Ectodermal cell (in vitro differentiated cells): ENCODE measurements at regions not wholly inside any gene's neighbourhood (a gene's known extent, or its start where the extent isn't known, plus 50 kb on each side); places are given as distances from the start of the nearest gene placed in this dataset.

ENCODE experiments used
- H3K27ac ChIP-seq: 2 replicates; pipeline ENCODE4 v1.7.0; 2013; ENCODE audit warnings: mild to moderate bottlenecking, low read depth, low read length; ENCODE audit not compliant: insufficient read depth, poor library complexity, severe bottlenecking
- H3K27me3 ChIP-seq: 2 replicates; pipeline ENCODE4 v1.7.0; 2013; ENCODE audit warnings: mild to moderate bottlenecking, low read length; ENCODE audit not compliant: insufficient read depth, control insufficient read depth, poor library complexity, severe bottlenecking
- H3K36me3 ChIP-seq: one replicate; pipeline ENCODE4 v1.7.0; 2013; ENCODE audit warnings: low read length; ENCODE audit not compliant: control insufficient read depth, insufficient read depth
- H3K4me1 ChIP-seq: one replicate; pipeline ENCODE4 v1.7.0; 2013; ENCODE audit warnings: low read length; ENCODE audit not compliant: control insufficient read depth, insufficient read depth
- H3K4me3 ChIP-seq: 2 replicates; pipeline ENCODE4 v1.7.0; 2013; ENCODE audit warnings: low read depth, low read length, control low read depth; ENCODE audit not compliant: insufficient read depth
- H3K9me3 ChIP-seq: 2 replicates; pipeline ENCODE4 v1.7.0; 2013; ENCODE audit warnings: mild to moderate bottlenecking, low read length, moderate library complexity; ENCODE audit not compliant: control insufficient read depth
- WGBS, 2 experiments: methylation state at CpG; one replicate each; pipeline ENCODE4 v1.1.7; 2013; ENCODE audit warnings: missing lambda C conversion rate in 2 of 2; 5-methylcytosine and 5-hydroxymethylcytosine counted together

GRCh38 chr3:22453906-22454535 lies 703.0 kb upstream of the ZNF385D start:
- WGBS, 2 experiments = no CpG with 5 or more reads among the region's 1 CpG
- Histone ChIP-seq H3K4me1 (no peaks in the 10 kb centered on the region), H3K27me3 (no peaks in the 10 kb centered on the region), H3K27ac (no peak overlapping the region), H3K4me3 (no peak overlapping the region), H3K9me3 (no peaks in the 10 kb centered on the region), H3K36me3 (no peaks in the 10 kb centered on the region)

- H3K9me3 ChIP-seq = no peaks in the 10 kb centered on the region
- 99 to 100% methylated on average over 3 to 4 of the region's 4 CpGs for WGBS, 2 experiments
- H3K4me1 ChIP-seq = no peaks in the 10 kb centered on the region
- H3K36me3 ChIP-seq = no peaks in the 10 kb centered on the region
- H3K27ac ChIP-seq = no peak overlapping the region
- no peak overlapping the region for H3K4me3 ChIP-seq
- H3K27me3 ChIP-seq = no peaks in the 10 kb centered on the region
Measured at GRCh38 chr3:22469995-22470394, 719.0 kb upstream of the ZNF385D start.

GRCh38 chr3:22471557-22471956 lies 720.5 kb upstream of the ZNF385D start:
- Histone ChIP-seq H3K27ac (no peak overlapping the region), H3K9me3 (no peaks in the 10 kb centered on the region)
- 86 to 93% methylated on average over 4 of the region's 4 CpGs for WGBS, 2 experiments

GRCh38 chr3:22474706-22475445 lies 723.9 kb upstream of the ZNF385D start:
- Histone ChIP-seq H3K27me3 (no peaks in the 10 kb centered on the region), H3K36me3 (no peaks in the 10 kb centered on the region), H3K4me3 (no peak overlapping the region), H3K4me1 (no peaks in the 10 kb centered on the region), H3K9me3 (no peaks in the 10 kb centered on the region), H3K27ac (no peak overlapping the region)
- WGBS, 2 experiments = 87 to 92% methylated on average over 8 of the region's 8 CpGs

More at GRCh38 chr3:22471557-22471956, 720.5 kb upstream of the ZNF385D start:
- Histone ChIP-seq H3K4me3 (no peak overlapping the region), H3K36me3 (no peaks in the 10 kb centered on the region), H3K4me1 (no peaks in the 10 kb centered on the region), H3K27me3 (no peaks in the 10 kb centered on the region)

GRCh38 chr3:22475665-22476240 lies 724.7 kb upstream of the ZNF385D start:
- Histone ChIP-seq H3K27ac (no peak overlapping the region), H3K36me3 (no peaks in the 10 kb centered on the region)

GRCh38 chr3:22476976-22477375 lies 726.0 kb upstream of the ZNF385D start:
- H3K4me3 ChIP-seq = no peak overlapping the region
- WGBS, 2 experiments = 78 to 92% methylated on average over 1 of the region's 1 CpG
- H3K36me3 ChIP-seq = no peaks in the 10 kb centered on the region
- H3K27me3 ChIP-seq = no peaks in the 10 kb centered on the region
- H3K9me3 ChIP-seq = no peaks in the 10 kb centered on the region
- no peaks in the 10 kb centered on the region for H3K4me1 ChIP-seq
- H3K27ac ChIP-seq = no peak overlapping the region

More at GRCh38 chr3:22475665-22476240, 724.7 kb upstream of the ZNF385D start:
- H3K4me3 ChIP-seq = no peak overlapping the region
- no peaks in the 10 kb centered on the region for H3K27me3 ChIP-seq
- no peaks in the 10 kb centered on the region for H3K4me1 ChIP-seq
- H3K9me3 ChIP-seq = no peaks in the 10 kb centered on the region
- 98 to 99% methylated on average over 3 of the region's 3 CpGs for WGBS, 2 experiments

- no peak overlapping the region for H3K4me3 ChIP-seq
- no peaks in the 10 kb centered on the region for H3K36me3 ChIP-seq
- H3K27ac ChIP-seq = no peak overlapping the region
- H3K9me3 ChIP-seq = no peaks in the 10 kb centered on the region
- WGBS, 2 experiments = 89 to 90% methylated on average over 2 of the region's 3 CpGs
- H3K4me1 ChIP-seq = no peaks in the 10 kb centered on the region
- H3K27me3 ChIP-seq = no peaks in the 10 kb centered on the region
Measured at GRCh38 chr3:22485954-22486353, 717.2 kb upstream of the UBE2E2 start.

GRCh38 chr3:22490747-22491146 lies 712.4 kb upstream of the UBE2E2 start:
- Histone ChIP-seq H3K27me3 (no peaks in the 10 kb centered on the region), H3K27ac (no peak overlapping the region), H3K4me3 (no peak overlapping the region), H3K9me3 (no peaks in the 10 kb centered on the region), H3K36me3 (no peaks in the 10 kb centered on the region), H3K4me1 (no peaks in the 10 kb centered on the region)
- 86 to 87% methylated on average over 1 of the region's 1 CpG for WGBS, 2 experiments

- Histone ChIP-seq H3K4me3 (no peak overlapping the region), H3K27ac (no peak overlapping the region), H3K36me3 (no peaks in the 10 kb centered on the region), H3K9me3 (no peaks in the 10 kb centered on the region), H3K4me1 (no peaks in the 10 kb centered on the region), H3K27me3 (no peaks in the 10 kb centered on the region)
- 67 to 90% methylated on average over 1 of the region's 1 CpG for WGBS, 2 experiments
Measured at GRCh38 chr3:22491344-22491743, 711.8 kb upstream of the UBE2E2 start.

GRCh38 chr3:22492342-22492741 lies 710.8 kb upstream of the UBE2E2 start:
- WGBS, 2 experiments = 75% methylated on average over 2 of the region's 2 CpGs; no CpG with 5 or more reads in 1 of the 2 experiments
- Histone ChIP-seq H3K4me3 (no peak overlapping the region), H3K4me1 (no peaks in the 10 kb centered on the region), H3K27me3 (no peaks in the 10 kb centered on the region), H3K36me3 (no peaks in the 10 kb centered on the region), H3K27ac (no peak overlapping the region), H3K9me3 (no peaks in the 10 kb centered on the region)
